ENCODE measurements at regions not wholly inside any gene's neighbourhood (a gene's known extent, or its start where the extent isn't known, plus 50 kb on each side); places are given as distances from the start of the nearest gene placed in this dataset.

DNA sequence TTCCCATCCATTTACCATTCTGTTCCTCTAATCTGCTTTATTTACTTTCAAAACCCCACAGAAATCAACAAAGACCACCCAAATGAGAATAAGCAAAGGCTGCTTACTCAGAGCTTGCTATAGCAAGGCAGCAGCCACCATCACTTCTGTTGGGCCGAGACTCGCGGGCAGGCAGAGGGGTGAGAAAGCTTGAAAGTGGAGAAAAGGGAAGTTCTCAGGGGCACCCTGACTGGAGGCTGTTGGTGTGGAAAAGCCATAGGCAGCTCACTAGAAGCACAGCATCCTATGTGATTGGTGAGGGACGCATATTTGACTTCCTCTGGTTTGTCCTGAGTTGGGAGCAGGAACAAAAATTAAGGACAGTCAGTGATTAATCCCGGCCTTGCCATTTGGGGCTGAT is 269.7 kb upstream of the THSD7B start:
- H3K27ac ChIP-seq (ENCODE audit: control insufficient read depth, insufficient read depth) = no peak overlapping the region
- WGBS (ENCODE audit: insufficient coverage, insufficient replicate concordance, low lambda C conversion rate, missing lambda C conversion rate) = 0% methylated on average over 5 of the region's 5 CpGs
- H2AFZ ChIP-seq (ENCODE audit: control insufficient read depth, low read depth, low read length) = no peak overlapping the region
- no peaks in the 10 kb centered on the region; a peak in 1 of 4 replicates for H3K27me3 ChIP-seq (replicated peaks in 1 of 2; ENCODE audit: control insufficient read depth in 2 of 2, insufficient read depth in 2 of 2, low read length in 1 of 2)
- H3K79me2 ChIP-seq (ENCODE audit: control insufficient read depth, insufficient read depth, low read length) = no peaks in the 10 kb centered on the region
- H3K36me3 ChIP-seq (ENCODE audit: control insufficient read depth in 2 of 2, insufficient read depth in 2 of 2, low read length in 1 of 2) = no peaks in the 10 kb centered on the region
- DNase-seq (ENCODE audit: low read depth, low spot score) (peak; percentile 5), ATAC-seq (peak; percentile 84), FAIRE-seq (no peak)
- H3K9ac ChIP-seq (ENCODE audit: control insufficient read depth, insufficient read depth, low read length) = no peak overlapping the region
- TF ChIP-seq, protein P1, sequence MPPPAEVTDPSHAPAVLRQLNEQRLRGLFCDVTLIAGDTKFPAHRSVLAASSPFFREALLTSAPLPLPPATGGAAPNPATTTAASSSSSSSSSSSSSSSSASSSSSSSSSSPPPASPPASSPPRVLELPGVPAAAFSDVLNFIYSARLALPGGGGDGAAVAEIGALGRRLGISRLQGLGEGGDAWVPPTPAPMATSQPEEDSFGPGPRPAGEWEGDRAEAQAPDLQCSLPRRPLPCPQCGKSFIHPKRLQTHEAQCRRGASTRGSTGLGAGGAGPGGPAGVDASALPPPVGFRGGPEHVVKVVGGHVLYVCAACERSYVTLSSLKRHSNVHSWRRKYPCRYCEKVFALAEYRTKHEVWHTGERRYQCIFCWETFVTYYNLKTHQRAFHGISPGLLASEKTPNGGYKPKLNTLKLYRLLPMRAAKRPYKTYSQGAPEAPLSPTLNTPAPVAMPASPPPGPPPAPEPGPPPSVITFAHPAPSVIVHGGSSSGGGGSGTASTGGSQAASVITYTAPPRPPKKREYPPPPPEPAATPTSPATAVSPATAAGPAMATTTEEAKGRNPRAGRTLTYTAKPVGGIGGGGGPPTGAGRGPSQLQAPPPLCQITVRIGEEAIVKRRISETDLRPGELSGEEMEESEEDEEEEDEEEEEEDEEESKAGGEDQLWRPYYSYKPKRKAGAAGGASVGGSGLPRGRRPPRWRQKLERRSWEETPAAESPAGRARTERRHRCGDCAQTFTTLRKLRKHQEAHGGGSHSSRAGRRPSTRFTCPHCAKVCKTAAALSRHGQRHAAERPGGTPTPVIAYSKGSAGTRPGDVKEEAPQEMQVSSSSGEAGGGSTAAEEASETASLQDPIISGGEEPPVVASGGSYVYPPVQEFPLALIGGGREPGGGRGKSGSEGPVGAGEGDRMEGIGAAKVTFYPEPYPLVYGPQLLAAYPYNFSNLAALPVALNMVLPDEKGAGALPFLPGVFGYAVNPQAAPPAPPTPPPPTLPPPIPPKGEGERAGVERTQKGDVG (CRISPR knock-in tag; IDR thresholded peaks at IDR 0.05) = no peak
- peak; percentile 20; the same call in 1 of the 2 replicates for TF ChIP-seq SPI1 (IDR thresholded peaks at IDR 0.05; ENCODE audit: borderline replicate concordance, insufficient read depth, low read depth, low read length)
- no peak overlapping the region for H3K4me2 ChIP-seq (ENCODE audit: control insufficient read depth, insufficient read depth)
- no peaks in the 10 kb centered on the region for H4K20me1 ChIP-seq (ENCODE audit: control insufficient read depth, insufficient read depth)
- ChIA-PET CTCF (no interaction called here), POLR2A (interaction anchor here (0.6 kb wide), 1 partner anchor 438 kb away, joined by 3 read pairs; no protein-coding TSS in a partner anchor), RAD21 (ENCODE audit: unreplicated experiment) (no interaction called here), SMC1A (ENCODE audit: uncharacterized antibody, unreplicated experiment) (no interaction called here)
- H3K4me1 ChIP-seq (ENCODE audit: control insufficient read depth, insufficient read depth, low read length) = no peaks in the 10 kb centered on the region
- no TSS peak for BruUV-seq (replicated peaks)
- in situ Hi-C loops (cut with MboI) = no loop called here
- intact Hi-C loops (cut with micrococcal nuclease; ENCODE audit: unreplicated experiment) = no loop called here
- H3K4me3 ChIP-seq = no peak overlapping the region
- H3K9me3 ChIP-seq (replicated peaks; ENCODE audit: control insufficient read depth, insufficient read depth, low read length) = no peaks in the 10 kb centered on the region; the same call in 2 of the 3 replicates

DNA sequence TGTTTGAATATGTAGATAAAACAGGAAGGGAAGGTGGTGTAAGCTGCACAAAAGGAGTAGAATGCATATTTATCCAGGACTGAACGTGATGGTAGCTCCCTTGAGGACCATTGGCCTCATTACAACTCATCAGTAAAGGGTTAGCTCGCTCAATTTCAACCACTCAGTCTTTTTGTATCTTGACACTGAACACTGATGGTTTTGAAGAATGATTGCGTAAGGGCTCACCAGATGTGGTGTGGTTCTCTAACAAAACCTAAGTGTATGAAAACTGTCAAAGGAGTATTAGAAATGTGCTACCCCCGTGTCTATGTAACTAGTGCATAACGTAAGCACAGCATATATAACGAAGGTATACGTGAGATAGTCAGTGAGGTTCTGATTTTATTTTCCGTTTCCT is 272.4 kb upstream of the THSD7B start:
- Histone ChIP-seq H3K9ac (ENCODE audit: control insufficient read depth, insufficient read depth, low read length) (no peak overlapping the region), H3K79me2 (ENCODE audit: control insufficient read depth, insufficient read depth, low read length) (no peaks in the 10 kb centered on the region), H4K20me1 (ENCODE audit: control insufficient read depth, insufficient read depth) (no peaks in the 10 kb centered on the region), H3K27ac (ENCODE audit: control insufficient read depth, insufficient read depth) (no peak overlapping the region), H3K4me1 (ENCODE audit: control insufficient read depth, insufficient read depth, low read length) (no peaks in the 10 kb centered on the region), H3K36me3 (ENCODE audit: control insufficient read depth in 2 of 2, insufficient read depth in 2 of 2, low read length in 1 of 2) (no peaks in the 10 kb centered on the region), H3K9me3 (replicated peaks; ENCODE audit: control insufficient read depth, insufficient read depth, low read length) (no peaks in the 10 kb centered on the region; the same call in 2 of the 3 replicates), H3K27me3 (replicated peaks in 1 of 2; ENCODE audit: control insufficient read depth in 2 of 2, insufficient read depth in 2 of 2, low read length in 1 of 2) (no peaks in the 10 kb centered on the region; a peak in 1 of 4 replicates), H2AFZ (ENCODE audit: control insufficient read depth, low read depth, low read length) (no peak overlapping the region), H3K4me3 (no peak overlapping the region), H3K4me2 (ENCODE audit: control insufficient read depth, insufficient read depth) (no peak overlapping the region)
- DNase-seq (ENCODE audit: low read depth, low spot score) (no peak), FAIRE-seq (no peak), ATAC-seq (no peak)
- RAD21 ChIA-PET (ENCODE audit: unreplicated experiment) = no interaction called here
- BruUV-seq (replicated peaks) = no TSS peak
- in situ Hi-C loops (cut with MboI) (no loop called here), intact Hi-C loops (cut with micrococcal nuclease; ENCODE audit: unreplicated experiment) (no loop called here)
- POLR2A ChIA-PET = no interaction called here
- CTCF ChIA-PET = no interaction called here
- WGBS (ENCODE audit: insufficient coverage, insufficient replicate concordance, low lambda C conversion rate, missing lambda C conversion rate) = 28% methylated on average over 8 of the region's 8 CpGs
- SMC1A ChIA-PET (ENCODE audit: uncharacterized antibody, unreplicated experiment) = no interaction called here
- TF ChIP-seq KAT2A (conservative IDR thresholded peaks at IDR 0.05; ENCODE audit: control insufficient read depth, low read depth, low read length) = no peak
- no peak for TF ChIP-seq SMC3 (IDR thresholded peaks at IDR 0.05; ENCODE audit: borderline replicate concordance, low read length)
- TF ChIP-seq, protein P2, sequence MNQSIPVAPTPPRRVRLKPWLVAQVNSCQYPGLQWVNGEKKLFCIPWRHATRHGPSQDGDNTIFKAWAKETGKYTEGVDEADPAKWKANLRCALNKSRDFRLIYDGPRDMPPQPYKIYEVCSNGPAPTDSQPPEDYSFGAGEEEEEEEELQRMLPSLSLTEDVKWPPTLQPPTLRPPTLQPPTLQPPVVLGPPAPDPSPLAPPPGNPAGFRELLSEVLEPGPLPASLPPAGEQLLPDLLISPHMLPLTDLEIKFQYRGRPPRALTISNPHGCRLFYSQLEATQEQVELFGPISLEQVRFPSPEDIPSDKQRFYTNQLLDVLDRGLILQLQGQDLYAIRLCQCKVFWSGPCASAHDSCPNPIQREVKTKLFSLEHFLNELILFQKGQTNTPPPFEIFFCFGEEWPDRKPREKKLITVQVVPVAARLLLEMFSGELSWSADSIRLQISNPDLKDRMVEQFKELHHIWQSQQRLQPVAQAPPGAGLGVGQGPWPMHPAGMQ (IDR thresholded peaks at IDR 0.05; ENCODE audit: borderline replicate concordance) = no peak
- no peak for TF ChIP-seq JUND (IDR thresholded peaks at IDR 0.05; ENCODE audit: low read depth, low read length)
- TF ChIP-seq TCF3 (IDR thresholded peaks at IDR 0.05; ENCODE audit: borderline replicate concordance, insufficient read depth, low read depth, low read length) = no peak
- TF ChIP-seq, protein P3, sequence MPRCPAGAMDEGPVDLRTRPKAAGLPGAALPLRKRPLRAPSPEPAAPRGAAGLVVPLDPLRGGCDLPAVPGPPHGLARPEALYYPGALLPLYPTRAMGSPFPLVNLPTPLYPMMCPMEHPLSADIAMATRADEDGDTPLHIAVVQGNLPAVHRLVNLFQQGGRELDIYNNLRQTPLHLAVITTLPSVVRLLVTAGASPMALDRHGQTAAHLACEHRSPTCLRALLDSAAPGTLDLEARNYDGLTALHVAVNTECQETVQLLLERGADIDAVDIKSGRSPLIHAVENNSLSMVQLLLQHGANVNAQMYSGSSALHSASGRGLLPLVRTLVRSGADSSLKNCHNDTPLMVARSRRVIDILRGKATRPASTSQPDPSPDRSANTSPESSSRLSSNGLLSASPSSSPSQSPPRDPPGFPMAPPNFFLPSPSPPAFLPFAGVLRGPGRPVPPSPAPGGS (IDR thresholded peaks at IDR 0.05; ENCODE audit: borderline replicate concordance, insufficient read depth, low read depth, low read length, poor library complexity, severe bottlenecking) = no peak
- no peak for TF ChIP-seq TBL1XR1 (IDR thresholded peaks at IDR 0.05; ENCODE audit: low read depth, low read length)
- no peak for TF ChIP-seq ASH2L (IDR thresholded peaks at IDR 0.05; ENCODE audit: borderline replicate concordance, low read depth)
- no peak for TF ChIP-seq SPI1 (IDR thresholded peaks at IDR 0.05; ENCODE audit: borderline replicate concordance, insufficient read depth, low read depth, low read length)
- no peak for TF ChIP-seq SRF (IDR thresholded peaks at IDR 0.05; ENCODE audit: low read depth in 2 of 2, low read length in 2 of 2)

Data from GM12878 (cell line).